CD8-positive, alpha-beta memory T cell (primary cell): ENCODE measurements at regions not wholly inside any gene's neighbourhood (a gene's known extent, or its start where the extent isn't known, plus 50 kb on each side); places are given as distances from the start of the nearest gene placed in this dataset.

Experiments
- CTCF ChIA-PET: fragments of 350-600 bp; sonication (Branson Sonifier 250); formaldehyde crosslinking; loops from one replicate; lab custom pipeline; 2021; ENCODE audit warnings: antibody characterized with exemption; lab: Charles Lee
- POLR2A ChIA-PET: fragments of 350-600 bp; sonication (Branson Sonifier 250); formaldehyde crosslinking; loops from one replicate; lab custom pipeline; 2021; ENCODE audit warnings: antibody characterized with exemption; lab: Charles Lee
- DNase-seq, 5 donors: peaks; one replicate each; pipeline versions ENCODE4 v3.0.0 to v3.0.0-alpha.2; 2020 to 2022; ENCODE audit warnings: mixed read lengths in 1 of 5
- H3K27ac ChIP-seq: one replicate; pipeline ENCODE4 v1.7.0; 2013; ENCODE audit warnings: low read depth, mild to moderate bottlenecking, low read length, moderate library complexity
- H3K27me3 ChIP-seq: 2 replicates; pipeline ENCODE4 v1.7.0; 2013; ENCODE audit warnings: low read length, mild to moderate bottlenecking; ENCODE audit not compliant: insufficient read depth, poor library complexity, severe bottlenecking
- H3K36me3 ChIP-seq: 2 replicates; pipeline ENCODE4 v1.7.0; 2013; ENCODE audit warnings: mild to moderate bottlenecking, low read length, moderate library complexity; ENCODE audit not compliant: insufficient read depth
- H3K4me1 ChIP-seq: 2 replicates; pipeline ENCODE4 v1.7.0; 2013; ENCODE audit warnings: mild to moderate bottlenecking, low read length, moderate library complexity; ENCODE audit not compliant: insufficient read depth
- H3K4me3 ChIP-seq: 2 replicates; pipeline ENCODE4 v1.7.0; 2013; ENCODE audit warnings: mild to moderate bottlenecking, low read length
- H3K9me3 ChIP-seq: 2 replicates; pipeline ENCODE4 v1.7.0; 2013; ENCODE audit warnings: mild to moderate bottlenecking, low read length
- H3K27ac Mint-ChIP-seq, 8 donors: one replicate each; pipeline ENCODE4 v1.8.0; 2020 to 2021; ENCODE audit warnings: mixed read lengths in 8 of 8, mild to moderate bottlenecking in 6 of 8, inconsistent platforms in 3 of 8, moderate library complexity in 3 of 8
- H3K27me3 Mint-ChIP-seq, 2 donors: one replicate each; pipeline ENCODE4 v1.8.0; 2020 to 2021; ENCODE audit warnings: mixed read lengths in 2 of 2, mild to moderate bottlenecking in 1 of 2, moderate library complexity in 1 of 2
- H3K36me3 Mint-ChIP-seq, 3 donors: one replicate each; pipeline ENCODE4 v1.8.0; 2020 to 2021; ENCODE audit warnings: mixed read lengths in 3 of 3, inconsistent platforms in 1 of 3, mild to moderate bottlenecking in 1 of 3
- H3K4me1 Mint-ChIP-seq, 3 donors: one replicate each; pipeline ENCODE4 v1.8.0; 2020 to 2021; ENCODE audit warnings: mixed read lengths in 3 of 3, inconsistent platforms in 1 of 3, mild to moderate bottlenecking in 1 of 3
- H3K4me3 Mint-ChIP-seq, 7 donors: one replicate each; pipeline ENCODE4 v1.8.0; 2020 to 2021; ENCODE audit warnings: mixed read lengths in 7 of 7, mild to moderate bottlenecking in 6 of 7, moderate library complexity in 4 of 7, inconsistent platforms in 2 of 7
- H3K9me3 Mint-ChIP-seq, 5 donors: one replicate each; pipeline ENCODE4 v1.8.0; 2020 to 2022; ENCODE audit warnings: mixed read lengths in 5 of 5, mild to moderate bottlenecking in 3 of 5, moderate library complexity in 2 of 5, inconsistent platforms in 1 of 5

- no peak for DNase-seq
- Mint-ChIP-seq H3K27me3 (no peaks in the 10 kb centered on the region), H3K27ac (no peak overlapping the region), H3K4me3 (no peak overlapping the region), H3K4me1 (no peaks in the 10 kb centered on the region), H3K9me3 (no peaks in the 10 kb centered on the region), H3K36me3 (no peaks in the 10 kb centered on the region)
- CTCF ChIA-PET, result no interaction called here
- Histone ChIP-seq H3K9me3 (no peaks in the 10 kb centered on the region), H3K4me1 (no peaks in the 10 kb centered on the region), H3K27ac (no peak overlapping the region), H3K36me3 (no peaks in the 10 kb centered on the region), H3K4me3 (no peak overlapping the region), H3K27me3 (no peaks in the 10 kb centered on the region)
- POLR2A ChIA-PET, result no interaction called here
Observed at GRCh38 chr2:145286716-145287275, 766.9 kb upstream of the ZEB2 start.

- Histone ChIP-seq H3K36me3 (no peaks in the 10 kb centered on the region), H3K9me3 (no peaks in the 10 kb centered on the region), H3K27me3 (no peaks in the 10 kb centered on the region), H3K4me1 (no peaks in the 10 kb centered on the region), H3K27ac (no peak overlapping the region), H3K4me3 (no peak overlapping the region)
- no peak for DNase-seq
- CTCF ChIA-PET, result no interaction called here
- no peaks in the 10 kb centered on the region for H3K9me3 Mint-ChIP-seq
- H3K27ac Mint-ChIP-seq, result no peak overlapping the region
- peaks cover 0 to 4% of the 10 kb centered on the region in 2 donors for H3K27me3 Mint-ChIP-seq
- no peak overlapping the region for H3K4me3 Mint-ChIP-seq
- POLR2A ChIA-PET, result no interaction called here
- H3K4me1 Mint-ChIP-seq, result no peaks in the 10 kb centered on the region
- H3K36me3 Mint-ChIP-seq, result no peaks in the 10 kb centered on the region
Observed at GRCh38 chr2:145284551-145284950, 764.6 kb upstream of the ZEB2 start.

- no peaks in the 10 kb centered on the region for H3K9me3 Mint-ChIP-seq
- POLR2A ChIA-PET, result no interaction called here
- no peak overlapping the region for H3K27ac Mint-ChIP-seq
- H3K4me3 ChIP-seq, result no peak overlapping the region
- no peaks in the 10 kb centered on the region for H3K36me3 Mint-ChIP-seq
- H3K4me3 Mint-ChIP-seq, result no peak overlapping the region
- H3K4me1 ChIP-seq, result no peaks in the 10 kb centered on the region
- H3K9me3 ChIP-seq, result no peaks in the 10 kb centered on the region
- H3K36me3 ChIP-seq, result no peaks in the 10 kb centered on the region
- no peak for DNase-seq
- no peaks in the 10 kb centered on the region for H3K27me3 ChIP-seq
- CTCF ChIA-PET, result no interaction called here
- no peaks in the 10 kb centered on the region for H3K4me1 Mint-ChIP-seq
- no peak overlapping the region for H3K27ac ChIP-seq
- H3K27me3 Mint-ChIP-seq, result peaks cover 0 to 4% of the 10 kb centered on the region in 2 donors
Observed at GRCh38 chr2:145283131-145283530, 763.2 kb upstream of the ZEB2 start.

- H3K27me3 Mint-ChIP-seq, result peaks cover 2 to 4% of the 10 kb centered on the region in 2 donors
- DNase-seq, result no peak
- H3K27ac Mint-ChIP-seq, result no peak overlapping the region
- Histone ChIP-seq H3K27ac (no peak overlapping the region), H3K36me3 (no peaks in the 10 kb centered on the region), H3K4me3 (no peak overlapping the region), H3K27me3 (no peaks in the 10 kb centered on the region), H3K9me3 (no peaks in the 10 kb centered on the region), H3K4me1 (no peaks in the 10 kb centered on the region)
- no peak overlapping the region for H3K4me3 Mint-ChIP-seq
- H3K9me3 Mint-ChIP-seq, result peaks cover 0 to 5% (median 3%) of the 10 kb centered on the region in 5 donors
- no peaks in the 10 kb centered on the region for H3K4me1 Mint-ChIP-seq
- ChIA-PET CTCF (no interaction called here), POLR2A (no interaction called here)
- no peaks in the 10 kb centered on the region for H3K36me3 Mint-ChIP-seq
Observed at GRCh38 chr2:145277922-145278321, 758.0 kb upstream of the ZEB2 start.

- POLR2A ChIA-PET, result no interaction called here
- Mint-ChIP-seq H3K4me1 (no peaks in the 10 kb centered on the region), H3K27me3 (peaks cover 0 to 2% of the 10 kb centered on the region in 2 donors), H3K9me3 (peaks cover 5 to 12% (median 8%) of the 10 kb centered on the region in 5 donors), H3K36me3 (no peaks in the 10 kb centered on the region), H3K4me3 (no peak overlapping the region), H3K27ac (no peak overlapping the region)
- H3K27ac ChIP-seq, result no peak overlapping the region
- no peaks in the 10 kb centered on the region for H3K9me3 ChIP-seq
- no peaks in the 10 kb centered on the region for H3K36me3 ChIP-seq
- H3K4me1 ChIP-seq, result no peaks in the 10 kb centered on the region
- H3K27me3 ChIP-seq, result no peaks in the 10 kb centered on the region
- no peak overlapping the region for H3K4me3 ChIP-seq
- DNase-seq, result no peak
- CTCF ChIA-PET, result no interaction called here
Observed at GRCh38 chr2:145273840-145274239, 753.9 kb upstream of the ZEB2 start.

GRCh38 chr2:145268931-145269330 is 749.0 kb upstream of the ZEB2 start:
- H3K27me3 Mint-ChIP-seq, result no peaks in the 10 kb centered on the region
- no peak for DNase-seq
- H3K27ac Mint-ChIP-seq, result no peak overlapping the region
- no peaks in the 10 kb centered on the region for H3K4me1 Mint-ChIP-seq
- H3K36me3 ChIP-seq, result no peaks in the 10 kb centered on the region
- ChIA-PET POLR2A (no interaction called here), CTCF (no interaction called here)
- no peaks in the 10 kb centered on the region for H3K9me3 ChIP-seq
- H3K27me3 ChIP-seq, result no peaks in the 10 kb centered on the region
- H3K4me3 Mint-ChIP-seq, result no peak overlapping the region
- no peak overlapping the region for H3K27ac ChIP-seq
- H3K4me3 ChIP-seq, result no peak overlapping the region
- H3K9me3 Mint-ChIP-seq, result peaks cover 5 to 12% (median 6%) of the 10 kb centered on the region in 5 donors
- H3K4me1 ChIP-seq, result no peaks in the 10 kb centered on the region
- no peaks in the 10 kb centered on the region for H3K36me3 Mint-ChIP-seq

- no peak overlapping the region for H3K27ac ChIP-seq
Observed at GRCh38 chr2:145267451-145267850, 747.5 kb upstream of the ZEB2 start.

GRCh38 chr2:145265244-145265643 is 745.3 kb upstream of the ZEB2 start:
- CTCF ChIA-PET, result no interaction called here

More at GRCh38 chr2:145267451-145267850, 747.5 kb upstream of the ZEB2 start:
- no peaks in the 10 kb centered on the region for H3K36me3 Mint-ChIP-seq
- no peaks in the 10 kb centered on the region for H3K27me3 Mint-ChIP-seq
- Histone ChIP-seq H3K4me3 (no peak overlapping the region), H3K9me3 (no peaks in the 10 kb centered on the region), H3K27me3 (no peaks in the 10 kb centered on the region), H3K36me3 (no peaks in the 10 kb centered on the region), H3K4me1 (no peaks in the 10 kb centered on the region)
- H3K4me3 Mint-ChIP-seq, result no peak overlapping the region
- ChIA-PET CTCF (no interaction called here), POLR2A (no interaction called here)
- H3K9me3 Mint-ChIP-seq, result peaks cover 1 to 7% (median 5%) of the 10 kb centered on the region in 5 donors
- no peaks in the 10 kb centered on the region for H3K4me1 Mint-ChIP-seq
- no peak overlapping the region for H3K27ac Mint-ChIP-seq
- DNase-seq, result no peak

More at GRCh38 chr2:145265244-145265643, 745.3 kb upstream of the ZEB2 start:
- Mint-ChIP-seq H3K27ac (no peak overlapping the region), H3K9me3 (no peaks in the 10 kb centered on the region), H3K36me3 (no peaks in the 10 kb centered on the region), H3K4me1 (no peaks in the 10 kb centered on the region), H3K27me3 (no peaks in the 10 kb centered on the region), H3K4me3 (no peak overlapping the region)
- no peak for DNase-seq
- Histone ChIP-seq H3K4me1 (no peaks in the 10 kb centered on the region), H3K4me3 (no peak overlapping the region), H3K36me3 (no peaks in the 10 kb centered on the region), H3K9me3 (no peaks in the 10 kb centered on the region), H3K27me3 (peaks cover 5% of the 10 kb centered on the region), H3K27ac (no peak overlapping the region)
- POLR2A ChIA-PET, result no interaction called here
